B cell (primary cell): ENCODE measurements at regions not wholly inside any gene's neighbourhood (a gene's known extent, or its start where the extent isn't known, plus 50 kb on each side); places are given as distances from the start of the nearest gene placed in this dataset.
"Not testable (repeated sequence)": the region's sequence is repeated elsewhere in the genome, so short reads cannot be mapped to it uniquely, and the experiment has no call there.

Source experiments
- EZH2 ChIP-seq: IDR thresholded peaks from 2 replicates; pipeline ENCODE4 v1.6.1; 2012; ENCODE audit warnings: borderline replicate concordance, low read depth, mild to moderate bottlenecking, moderate library complexity, low read length; ENCODE audit not compliant: insufficient read depth, poor library complexity, severe bottlenecking
- TF ChIP-seq, protein P1 (sequence below): fragments of 200-600 bp; IDR thresholded peaks from one replicate; pipeline ENCODE4 v1.8.0; 2022; ENCODE audit warnings: antibody characterized with exemption, mild to moderate bottlenecking

DNA sequence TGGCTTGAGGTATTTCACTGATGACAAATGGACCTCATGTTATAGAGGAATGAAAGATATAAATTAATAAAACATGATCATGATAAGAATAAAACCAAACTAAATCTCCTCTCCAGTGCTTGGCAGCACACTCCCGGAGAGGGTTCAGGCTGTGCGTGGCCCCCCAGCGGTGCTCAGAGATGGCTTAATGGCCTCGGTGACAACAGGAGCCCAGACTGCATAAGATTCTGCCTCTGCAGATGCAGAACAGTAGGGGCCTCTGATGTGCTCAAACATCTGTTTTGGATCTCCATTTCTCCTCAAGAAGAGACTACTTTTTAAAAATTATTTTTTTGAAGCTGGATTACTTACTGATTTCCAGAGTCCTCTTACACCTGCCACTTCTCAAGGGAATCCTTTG, 67.0 kb upstream of the CHD6 start:
- TF ChIP-seq, protein P1, sequence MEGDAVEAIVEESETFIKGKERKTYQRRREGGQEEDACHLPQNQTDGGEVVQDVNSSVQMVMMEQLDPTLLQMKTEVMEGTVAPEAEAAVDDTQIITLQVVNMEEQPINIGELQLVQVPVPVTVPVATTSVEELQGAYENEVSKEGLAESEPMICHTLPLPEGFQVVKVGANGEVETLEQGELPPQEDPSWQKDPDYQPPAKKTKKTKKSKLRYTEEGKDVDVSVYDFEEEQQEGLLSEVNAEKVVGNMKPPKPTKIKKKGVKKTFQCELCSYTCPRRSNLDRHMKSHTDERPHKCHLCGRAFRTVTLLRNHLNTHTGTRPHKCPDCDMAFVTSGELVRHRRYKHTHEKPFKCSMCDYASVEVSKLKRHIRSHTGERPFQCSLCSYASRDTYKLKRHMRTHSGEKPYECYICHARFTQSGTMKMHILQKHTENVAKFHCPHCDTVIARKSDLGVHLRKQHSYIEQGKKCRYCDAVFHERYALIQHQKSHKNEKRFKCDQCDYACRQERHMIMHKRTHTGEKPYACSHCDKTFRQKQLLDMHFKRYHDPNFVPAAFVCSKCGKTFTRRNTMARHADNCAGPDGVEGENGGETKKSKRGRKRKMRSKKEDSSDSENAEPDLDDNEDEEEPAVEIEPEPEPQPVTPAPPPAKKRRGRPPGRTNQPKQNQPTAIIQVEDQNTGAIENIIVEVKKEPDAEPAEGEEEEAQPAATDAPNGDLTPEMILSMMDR = not testable (repeated sequence)
- TF ChIP-seq EZH2 = not testable (repeated sequence)
